GM12875 (cell line): ENCODE measurements at regions not wholly inside any gene's neighbourhood (a gene's known extent, or its start where the extent isn't known, plus 50 kb on each side); places are given as distances from the start of the nearest gene placed in this dataset.

ENCODE experiments used
- H3K4me3 ChIP-seq: one replicate; pipeline ENCODE4 v1.5.1; 2011; ENCODE audit warnings: low read depth, low read length, control low read depth
- CTCF ChIP-seq: IDR thresholded peaks from 2 replicates; pipeline ENCODE4 v1.5.1; 2011; ENCODE audit warnings: low read depth, mild to moderate bottlenecking, control low read depth, inconsistent platforms, low read length, moderate library complexity, borderline replicate concordance; ENCODE audit not compliant: insufficient read depth

GRCh38 chr3:150223558-150223957 is 184.5 kb upstream of the TSC22D2 start:
- no peak overlapping the region for H3K4me3 ChIP-seq
- TF ChIP-seq CTCF = no peak

- TF ChIP-seq CTCF = no peak
- no peak overlapping the region for H3K4me3 ChIP-seq
Observed at GRCh38 chr3:150222691-150223489, 185.2 kb upstream of the TSC22D2 start.

- no peak overlapping the region for H3K4me3 ChIP-seq
- no peak for TF ChIP-seq CTCF
Observed at GRCh38 chr3:150221904-150222523, 186.1 kb upstream of the TSC22D2 start.

GRCh38 chr3:150220799-150221198 is 187.3 kb upstream of the TSC22D2 start:
- no peak overlapping the region for H3K4me3 ChIP-seq
- no peak for TF ChIP-seq CTCF

- H3K4me3 ChIP-seq = no peak overlapping the region
- no peak for TF ChIP-seq CTCF
Observed at GRCh38 chr3:150220041-150220440, 188.1 kb upstream of the TSC22D2 start.

- no peak for TF ChIP-seq CTCF
Observed at GRCh38 chr3:150218841-150219240, 189.3 kb upstream of the TSC22D2 start.

GRCh38 chr3:150218236-150218635 is 189.9 kb upstream of the TSC22D2 start:
- H3K4me3 ChIP-seq = no peak overlapping the region
- no peak for TF ChIP-seq CTCF

More at GRCh38 chr3:150218841-150219240, 189.3 kb upstream of the TSC22D2 start:
- H3K4me3 ChIP-seq = no peak overlapping the region
